GM04504 (cell line): ENCODE measurements at regions not wholly inside any gene's neighbourhood (a gene's known extent, or its start where the extent isn't known, plus 50 kb on each side); places are given as distances from the start of the nearest gene placed in this dataset.
"Not testable (repeated sequence)": the region's sequence is repeated elsewhere in the genome, so short reads cannot be mapped to it uniquely, and the experiment has no call there.

ENCODE experiments used
- DNase-seq: peaks from one replicate; pipeline ENCODE4 v3.0.0-alpha.2; 2012; ENCODE audit warnings: low read depth

DNA sequence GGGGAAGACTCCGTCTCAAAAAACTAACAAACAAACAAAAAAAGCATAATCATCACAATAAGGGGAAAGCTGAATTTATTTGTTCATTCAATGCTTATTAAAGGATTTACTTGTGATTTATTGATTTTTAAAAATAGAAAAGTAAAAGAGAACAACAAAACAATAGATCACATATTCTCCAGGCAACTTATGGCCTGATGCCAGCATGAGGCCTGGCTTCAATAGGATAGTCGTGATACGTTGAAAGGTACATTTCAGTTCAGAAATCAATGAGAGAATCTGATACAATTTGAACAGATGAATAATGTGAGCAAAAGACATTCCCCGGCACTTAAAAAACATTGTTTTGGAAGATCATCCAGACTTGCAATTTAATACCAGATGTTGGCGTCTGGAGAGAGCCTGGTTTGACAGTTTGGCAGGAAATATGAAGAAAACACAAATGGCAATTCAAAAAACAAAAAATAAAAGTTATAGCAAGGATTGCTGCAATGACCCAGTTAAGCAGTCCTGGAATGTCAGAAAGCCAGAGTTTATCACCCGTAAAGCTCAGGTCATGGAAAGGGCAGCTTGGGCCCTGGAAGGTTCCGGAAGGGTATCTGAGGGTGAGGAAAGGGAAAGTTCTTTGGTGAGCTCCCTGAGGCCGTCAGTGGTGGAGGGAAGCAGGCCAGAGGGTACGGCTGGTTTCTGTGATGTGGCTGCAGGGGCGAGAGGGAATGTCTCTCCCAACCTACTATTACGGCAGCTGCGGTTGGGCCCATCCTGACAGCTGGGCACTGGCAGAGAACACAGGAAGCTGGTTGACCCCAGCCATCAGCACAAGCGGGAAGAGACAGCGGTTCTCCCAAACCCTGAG is 230.2 kb upstream of the HES1 start:
- DNase-seq: no peak

- DNase-seq: no peak
These were observed 229.0 kb upstream of the HES1 start for GRCh38 chr3:193906849-193907410.

DNA sequence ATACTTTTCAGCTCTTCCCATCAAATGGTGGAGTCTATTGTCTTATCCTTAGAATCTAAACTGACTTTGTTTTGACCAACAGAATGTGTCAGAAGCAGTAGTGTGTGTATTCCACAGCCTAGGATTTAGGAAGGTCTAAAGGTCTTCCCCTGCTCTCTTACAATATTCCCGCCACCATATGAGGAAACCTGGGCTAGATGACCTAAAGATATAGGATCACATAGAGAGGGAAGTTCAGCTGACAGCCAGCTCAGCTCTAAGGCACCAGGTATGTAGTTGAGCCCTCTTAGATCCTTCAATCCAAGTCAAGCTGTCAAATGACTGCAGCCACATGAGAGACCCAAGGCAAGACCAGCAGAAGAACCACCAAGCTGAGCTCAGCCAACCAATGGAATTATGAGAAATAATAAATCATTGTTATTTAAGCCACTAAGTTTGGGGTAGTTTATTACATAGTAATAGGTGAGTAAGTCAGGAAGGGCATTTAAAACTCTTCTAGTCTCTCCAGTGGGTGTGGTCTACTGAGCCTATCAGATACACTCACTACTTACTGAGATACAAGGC is 227.7 kb upstream of the HES1 start:
- no peak for DNase-seq

- no peak for DNase-seq
These were observed 226.6 kb upstream of the HES1 start for GRCh38 chr3:193909387-193909786.

GRCh38 chr3:193910310-193910709 is 225.6 kb upstream of the HES1 start:
- DNase-seq: no peak

DNA sequence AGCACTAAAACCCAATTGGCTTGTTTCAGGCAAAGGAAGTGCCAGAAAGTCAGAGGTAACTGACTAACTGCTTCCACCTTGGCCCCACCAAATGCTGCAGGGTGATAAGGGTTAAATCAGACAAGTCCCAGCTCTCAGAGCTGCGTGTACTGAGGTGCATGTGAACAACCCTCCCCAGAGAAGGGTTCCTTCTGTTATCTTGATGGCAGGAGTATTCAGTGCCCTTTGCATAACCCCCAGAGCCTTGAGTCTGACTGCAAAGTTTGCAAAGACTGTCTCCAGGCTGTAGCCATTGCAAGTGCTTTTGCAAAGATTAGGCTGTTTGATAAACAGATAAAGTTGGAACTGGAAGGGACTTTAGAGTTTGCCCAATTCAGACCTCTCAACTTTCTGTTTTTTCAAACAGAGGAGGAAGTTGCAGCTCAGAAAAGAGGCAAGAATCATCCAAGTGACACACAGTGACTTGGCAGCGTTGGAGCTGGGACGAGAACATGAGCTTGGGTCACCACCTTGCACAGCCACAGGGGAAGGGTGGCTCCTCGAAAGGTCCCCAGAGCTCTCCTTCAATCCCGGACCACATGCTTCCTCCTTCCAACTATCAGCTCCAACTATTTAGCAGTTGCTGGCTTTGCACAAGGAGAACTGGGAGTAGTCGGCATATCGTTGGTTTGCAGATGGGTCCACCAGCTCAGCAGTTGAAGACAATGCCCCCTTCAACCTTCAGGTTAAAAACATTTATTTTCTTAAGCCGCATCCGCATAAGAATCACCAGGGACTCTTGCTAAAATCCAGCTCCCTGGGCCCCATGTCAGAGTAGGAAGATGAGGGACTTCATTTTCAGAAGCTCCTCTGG is 224.8 kb upstream of the HES1 start:
- DNase-seq: no peak

DNA sequence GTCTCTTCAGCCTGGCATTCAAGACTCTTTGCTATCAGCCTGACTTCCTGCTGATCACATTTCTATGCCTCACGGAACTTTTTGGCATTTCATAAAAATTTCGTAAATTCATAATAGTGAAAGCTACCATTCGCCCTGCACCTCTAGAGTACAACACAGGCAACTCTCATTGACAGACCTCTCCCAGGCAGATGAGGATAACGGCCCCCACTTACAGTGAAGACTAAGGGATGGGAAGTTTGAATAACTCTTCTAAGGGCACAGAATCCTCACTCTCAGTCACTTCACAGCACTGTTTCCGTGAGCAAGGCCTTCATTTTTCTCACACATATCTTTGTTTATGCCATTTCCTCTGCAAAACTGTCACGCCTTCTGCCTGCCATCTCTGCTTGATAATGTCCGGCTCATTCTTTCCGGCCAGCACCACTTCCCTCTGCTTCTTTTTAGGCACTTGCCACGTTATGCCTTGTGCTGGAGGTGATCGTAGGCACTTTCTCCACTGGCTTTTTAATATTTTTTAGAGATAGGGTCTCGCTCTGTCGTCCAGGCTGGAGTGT is 224.1 kb upstream of the HES1 start:
- no peak for DNase-seq

DNA sequence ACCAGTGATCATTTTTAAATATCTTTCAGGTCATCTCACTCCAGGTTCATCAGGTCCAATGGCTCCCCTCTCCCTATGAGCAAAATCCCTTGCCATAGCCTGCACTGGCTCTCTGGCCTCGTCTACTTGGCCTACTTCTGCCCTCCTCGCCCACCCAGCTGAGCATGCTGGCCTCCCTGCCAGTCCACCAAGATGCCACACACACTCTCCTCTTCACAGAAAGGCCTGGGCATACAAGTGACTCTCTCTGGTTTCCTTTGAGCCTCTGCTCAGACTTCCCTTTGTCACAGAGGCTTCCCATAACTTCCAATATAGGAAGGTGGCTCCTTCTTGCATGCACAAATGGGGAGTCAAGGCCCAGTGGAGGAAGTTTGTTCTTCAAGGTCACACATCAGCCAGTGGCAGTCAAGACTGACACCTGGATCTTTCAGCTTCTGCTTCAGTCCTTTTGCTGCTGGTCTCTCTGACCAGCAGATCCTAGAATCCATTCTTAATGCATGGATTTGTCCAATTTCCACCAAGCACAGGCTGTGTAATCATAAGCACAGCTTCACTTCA is 223.2 kb upstream of the HES1 start:
- DNase-seq: no peak

DNA sequence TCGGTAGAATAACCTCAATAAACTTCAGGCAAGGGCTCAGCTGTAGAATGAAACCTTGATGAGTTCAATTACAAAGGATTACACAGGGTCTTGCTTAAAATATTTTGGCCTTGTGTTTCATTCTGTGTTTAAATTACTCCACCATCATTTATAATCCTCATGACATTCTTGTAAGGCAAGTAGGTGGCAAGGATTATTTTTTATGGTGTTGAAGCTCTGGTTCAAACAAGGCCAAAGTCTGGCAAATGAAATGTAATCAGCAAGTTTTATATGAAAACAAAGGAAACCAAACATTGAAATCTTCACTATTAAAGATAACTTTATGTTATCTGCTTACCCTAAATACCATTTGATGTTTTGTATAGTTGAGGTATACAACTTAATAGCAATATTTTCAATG is 221.3 kb upstream of the HES1 start:
- no peak for DNase-seq

GRCh38 chr3:193915099-193915498 is 220.8 kb upstream of the HES1 start:
- DNase-seq: no peak

DNA sequence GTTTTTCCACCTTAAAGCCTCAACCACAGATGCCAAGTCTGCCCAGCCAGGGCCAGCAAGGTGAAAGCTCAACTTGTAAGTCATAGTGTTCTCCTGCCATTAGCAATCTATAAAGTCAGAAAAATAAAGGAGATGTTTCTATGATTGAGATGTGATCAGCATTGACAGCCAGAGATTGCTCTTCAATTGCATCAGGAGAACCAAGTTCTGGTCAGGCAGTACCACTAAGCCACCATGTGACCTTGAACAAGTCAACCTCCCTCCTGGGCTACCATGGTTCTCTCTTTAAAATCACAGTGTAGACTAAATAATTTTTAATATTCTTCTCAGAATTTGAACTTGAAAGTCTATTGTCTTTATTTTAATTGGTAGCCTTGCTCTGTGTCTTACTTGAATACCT is 220.3 kb upstream of the HES1 start:
- no peak for DNase-seq

- no peak for DNase-seq
These were observed 218.8 kb upstream of the HES1 start for GRCh38 chr3:193917158-193917557.

DNA sequence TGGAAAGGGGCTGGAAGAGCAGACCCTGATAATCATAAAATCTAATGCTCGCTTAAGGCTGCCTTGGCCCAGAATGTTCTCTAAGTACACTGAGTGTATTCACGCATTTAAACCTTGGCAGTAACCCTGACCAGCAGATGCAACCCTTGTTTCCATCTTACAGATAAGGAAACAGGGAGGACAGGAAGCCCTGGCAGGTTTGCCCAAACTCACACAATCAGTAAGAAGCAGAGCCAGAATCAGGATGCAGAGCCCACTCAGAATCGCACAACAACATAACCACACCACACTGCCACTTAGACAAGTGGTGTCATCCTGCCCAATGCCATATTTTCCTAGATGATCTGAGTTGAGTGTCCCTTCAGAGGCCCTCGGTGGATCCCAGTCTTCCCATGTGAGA is 214.5 kb upstream of the HES1 start:
- no peak for DNase-seq

- no peak for DNase-seq
These were observed 213.7 kb upstream of the HES1 start for GRCh38 chr3:193922034-193922774.

DNA sequence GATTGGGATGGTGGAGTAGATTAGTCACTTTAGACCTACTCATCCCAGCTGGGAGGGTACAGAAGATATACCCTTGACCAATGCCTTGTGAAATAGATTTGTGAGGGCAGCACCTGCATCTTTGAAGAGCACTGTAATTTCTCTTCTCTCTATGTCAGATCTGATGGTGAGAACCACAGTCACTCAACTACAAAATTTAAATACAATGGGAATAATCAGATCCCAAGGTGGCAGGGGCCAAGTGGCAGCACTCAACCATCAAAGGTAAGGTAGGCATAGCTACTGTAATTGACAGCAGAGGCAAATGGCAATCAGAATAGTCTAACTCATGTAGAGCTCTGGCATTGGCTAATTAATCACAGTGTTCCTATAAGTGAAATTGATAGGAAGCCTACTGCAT is 212.0 kb upstream of the HES1 start:
- DNase-seq: not testable (repeated sequence)

DNA sequence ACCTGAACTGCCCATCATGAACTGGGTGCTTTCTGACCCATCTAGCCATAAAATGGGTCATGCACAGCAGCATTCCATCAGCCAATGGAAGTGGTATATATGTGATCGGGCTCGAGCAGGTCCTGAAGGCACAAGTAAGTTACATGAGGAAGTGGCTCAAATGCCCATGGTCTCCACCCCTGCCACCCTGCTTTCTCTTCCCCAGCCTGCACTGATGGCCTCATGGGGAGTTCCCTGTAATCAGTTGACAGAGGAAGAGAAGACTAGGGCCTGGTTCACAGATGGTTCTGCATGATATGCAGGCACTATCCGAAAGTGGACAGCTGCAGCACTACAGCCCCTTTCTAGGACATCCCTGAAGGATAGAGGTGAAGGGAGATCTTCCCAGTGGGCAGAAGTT is 209.9 kb upstream of the HES1 start:
- DNase-seq: not testable (repeated sequence)

- not testable (repeated sequence) for DNase-seq
These were observed 208.3 kb upstream of the HES1 start for GRCh38 chr3:193927413-193928206.

- DNase-seq: no peak
These were observed 207.4 kb upstream of the HES1 start for GRCh38 chr3:193928354-193929209.

DNA sequence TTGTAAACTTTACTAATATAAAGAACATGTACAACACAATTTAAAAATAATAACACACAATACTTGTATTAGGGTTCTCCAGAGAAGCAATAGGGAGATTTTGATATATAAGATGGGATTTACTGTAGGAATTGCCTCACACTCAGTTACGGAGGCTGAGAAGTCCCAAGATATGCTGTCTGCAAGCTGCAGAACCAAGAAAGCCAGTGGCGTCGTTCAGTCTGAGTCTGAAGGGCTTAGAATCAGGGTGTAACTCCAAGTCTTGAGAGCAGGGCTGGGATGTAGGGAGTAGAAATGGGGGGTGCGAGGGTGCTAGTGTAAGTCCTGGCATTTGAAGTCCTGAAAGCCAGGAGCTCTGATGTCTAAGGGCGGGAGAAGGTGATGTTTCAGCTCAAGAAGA is 206.6 kb upstream of the HES1 start:
- DNase-seq: no peak
